Small intestine (tissue), 7 donors: ENCODE measurements at regions not wholly inside any gene's neighbourhood (a gene's known extent, or its start where the extent isn't known, plus 50 kb on each side); places are given as distances from the start of the nearest gene placed in this dataset.

Experiments
- DNase-seq, 2 donors: peaks; one replicate each; pipeline versions ENCODE4 v3.0.0 to v3.0.0-alpha.2; 2013
- FAIRE-seq: peaks from 2 replicates; lab custom pipeline; 2012; peaks lifted over from hg19 to GRCh38; lab: Jason Lieb, UNC
- H3K27ac ChIP-seq, 3 donors: one replicate each; pipeline ENCODE4 v1.5.1; 2013; ENCODE audit warnings: low read length in 2 of 3, mild to moderate bottlenecking in 2 of 3, control low read depth in 1 of 3, inconsistent platforms in 1 of 3, low read depth in 1 of 3, moderate library complexity in 1 of 3
- H3K27me3 ChIP-seq, 3 donors: one replicate each; pipeline ENCODE4 v1.6.1; 2013; ENCODE audit warnings: low read length in 3 of 3, inconsistent platforms in 1 of 3; ENCODE audit not compliant: control insufficient read depth in 3 of 3, insufficient read depth in 3 of 3
- H3K36me3 ChIP-seq, 3 donors: one replicate each; pipeline ENCODE4 v1.6.1; 2013; ENCODE audit warnings: low read length in 3 of 3, inconsistent platforms in 1 of 3, low read depth in 1 of 3, mild to moderate bottlenecking in 1 of 3, moderate library complexity in 1 of 3; ENCODE audit not compliant: control insufficient read depth in 3 of 3, insufficient read depth in 2 of 3
- H3K4me1 ChIP-seq, 3 donors: one replicate each; pipeline ENCODE4 v1.6.1; 2013; ENCODE audit warnings: low read length in 2 of 3, inconsistent platforms in 1 of 3, low read depth in 1 of 3, mild to moderate bottlenecking in 1 of 3, moderate library complexity in 1 of 3; ENCODE audit not compliant: control insufficient read depth in 3 of 3, insufficient read depth in 2 of 3
- H3K4me3 ChIP-seq, 3 donors: one replicate each; pipeline ENCODE4 v1.5.1; 2013; ENCODE audit warnings: low read length in 3 of 3, control low read depth in 1 of 3, inconsistent platforms in 1 of 3, low read depth in 1 of 3, mild to moderate bottlenecking in 1 of 3, moderate library complexity in 1 of 3
- H3K9me3 ChIP-seq, 2 donors: one replicate each; pipeline ENCODE4 v1.6.1; 2013; ENCODE audit warnings: low read depth in 1 of 2, low read length in 1 of 2; ENCODE audit not compliant: control insufficient read depth in 2 of 2, insufficient read depth in 1 of 2
- WGBS, 3 donors: extraction: QIAGEN DNeasy Blood & Tissue Kit; methylation state at CpG; one replicate each; pipeline ENCODE4 v1.1.7; 2013; 5-methylcytosine and 5-hydroxymethylcytosine counted together
- donor health status: healthy with polysubstance abuse.
- donor health status: control.
- donor health status: control.
- donor health status: Bipolar disorder and iron deficiency.
- donor health status: healthy.

GRCh38 chr10:42941790-42942189 is 135.1 kb upstream of the RET start:
- no peak overlapping the region for H3K4me3 ChIP-seq
- WGBS, 3 donors, result 65 to 66% (median 66%) methylated on average over 5 of the region's 5 CpGs
- FAIRE-seq, result no peak
- no peak for DNase-seq
- H3K27ac ChIP-seq, result no peak overlapping the region
- H3K36me3 ChIP-seq, result no peaks in the 10 kb centered on the region
- no peaks in the 10 kb centered on the region for H3K9me3 ChIP-seq
- H3K27me3 ChIP-seq, result no peaks in the 10 kb centered on the region
- no peaks in the 10 kb centered on the region for H3K4me1 ChIP-seq

- no peak overlapping the region for H3K4me3 ChIP-seq
- no peaks in the 10 kb centered on the region for H3K4me1 ChIP-seq
- FAIRE-seq (no peak), DNase-seq (no peak)
- WGBS, 3 donors, result 85 to 89% (median 88%) methylated on average over 7 of the region's 7 CpGs
- H3K27me3 ChIP-seq, result no peaks in the 10 kb centered on the region
- H3K36me3 ChIP-seq, result no peaks in the 10 kb centered on the region
- no peaks in the 10 kb centered on the region for H3K9me3 ChIP-seq
- no peak overlapping the region for H3K27ac ChIP-seq
Measured at GRCh38 chr10:42942279-42942950, 134.5 kb upstream of the RET start.

- DNase-seq (no peak), FAIRE-seq (no peak)
- Histone ChIP-seq H3K9me3 (no peaks in the 10 kb centered on the region), H3K4me3 (no peak overlapping the region), H3K27ac (no peak overlapping the region), H3K4me1 (no peaks in the 10 kb centered on the region), H3K36me3 (no peaks in the 10 kb centered on the region), H3K27me3 (no peaks in the 10 kb centered on the region)
- 83 to 91% (median 87%) methylated on average over 9 of the region's 9 CpGs for WGBS, 3 donors
Measured at GRCh38 chr10:42943025-42943818, 133.6 kb upstream of the RET start.

GRCh38 chr10:42948040-42948439 is 128.8 kb upstream of the RET start:
- Histone ChIP-seq H3K9me3 (no peaks in the 10 kb centered on the region), H3K27me3 (peaks cover 0 to 16% (median 0%) of the 10 kb centered on the region in 3 donors), H3K36me3 (no peaks in the 10 kb centered on the region), H3K27ac (no peak overlapping the region), H3K4me1 (no peaks in the 10 kb centered on the region), H3K4me3 (no peak overlapping the region)
- no peak for FAIRE-seq
- WGBS, 3 donors, result 89 to 93% (median 93%) methylated on average over 2 of the region's 2 CpGs
- DNase-seq, result no peak

- Histone ChIP-seq H3K36me3 (no peaks in the 10 kb centered on the region), H3K27me3 (peaks cover 0 to 16% (median 0%) of the 10 kb centered on the region in 3 donors), H3K4me3 (no peak overlapping the region), H3K4me1 (no peaks in the 10 kb centered on the region), H3K27ac (no peak overlapping the region), H3K9me3 (no peaks in the 10 kb centered on the region)
- FAIRE-seq (no peak), DNase-seq (no peak)
- WGBS, 3 donors, result 85 to 96% (median 88%) methylated on average over 2 of the region's 2 CpGs
Measured at GRCh38 chr10:42949287-42949686, 127.6 kb upstream of the RET start.

GRCh38 chr10:42950606-42951485 is 126.0 kb upstream of the RET start:
- FAIRE-seq, result no peak
- no peak for DNase-seq
- no peak overlapping the region for H3K27ac ChIP-seq
- no peaks in the 10 kb centered on the region for H3K9me3 ChIP-seq
- H3K4me3 ChIP-seq, result no peak overlapping the region
- WGBS, 3 donors, result 42 to 54% (median 50%) methylated on average over 27 of the region's 27 CpGs
- H3K36me3 ChIP-seq, result no peaks in the 10 kb centered on the region
- no peaks in the 10 kb centered on the region for H3K4me1 ChIP-seq
- H3K27me3 ChIP-seq, result peaks cover 0 to 16% (median 0%) of the 10 kb centered on the region in 3 donors

- H3K27me3 ChIP-seq, result peaks cover 0 to 16% (median 0%) of the 10 kb centered on the region in 3 donors
- H3K9me3 ChIP-seq, result no peaks in the 10 kb centered on the region
- no peak for FAIRE-seq
- WGBS, 3 donors, result 11 to 20% (median 18%) methylated on average over 31 to 39 of the region's 39 CpGs
- no peaks in the 10 kb centered on the region for H3K4me1 ChIP-seq
- H3K27ac ChIP-seq, result peak overlapping the region in 1 of 3 donors; percentile 28
- no peak overlapping the region for H3K4me3 ChIP-seq
- DNase-seq, result peak in 1 of 2 donors; percentile 21
- no peaks in the 10 kb centered on the region for H3K36me3 ChIP-seq
Measured at GRCh38 chr10:42951486-42952251, 125.2 kb upstream of the RET start.
